Urothelium cell line (cell line): ENCODE measurements at regions not wholly inside any gene's neighbourhood (a gene's known extent, or its start where the extent isn't known, plus 50 kb on each side); places are given as distances from the start of the nearest gene placed in this dataset.

Experiments used
- DNase-seq: peaks from one replicate; pipeline ENCODE4 v3.0.0; 2011; ENCODE audit warnings: low spot score, mixed read lengths
- FAIRE-seq: peaks from 2 replicates; lab custom pipeline; 2011; peaks lifted over from hg19 to GRCh38; lab: Jason Lieb, UNC

GRCh38 chr4:85244638-85245037, 230.3 kb upstream of the ARHGAP24 start:
- no peak for FAIRE-seq
- DNase-seq: no peak

DNA sequence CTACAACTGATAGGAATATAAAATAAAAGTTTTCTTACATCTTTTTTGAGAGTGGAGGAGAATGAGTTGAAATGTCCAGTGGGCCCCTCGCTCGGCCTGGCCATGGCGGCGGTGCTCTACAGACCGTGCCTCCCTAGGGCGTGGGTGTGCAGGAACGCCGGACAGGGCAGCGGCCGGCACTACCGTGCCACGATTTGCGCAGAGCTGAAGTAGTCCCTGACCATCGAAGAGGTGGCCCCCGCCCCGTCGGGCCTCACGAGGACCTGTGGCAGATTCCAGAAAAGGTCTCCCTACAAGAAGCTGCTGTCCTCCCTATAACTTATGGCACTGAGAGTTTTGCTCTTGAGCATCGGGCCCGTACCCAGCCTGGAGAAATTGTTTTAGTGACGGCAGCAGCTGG, 228.9 kb upstream of the ARHGAP24 start:
- FAIRE-seq: no peak
- no peak for DNase-seq

DNA sequence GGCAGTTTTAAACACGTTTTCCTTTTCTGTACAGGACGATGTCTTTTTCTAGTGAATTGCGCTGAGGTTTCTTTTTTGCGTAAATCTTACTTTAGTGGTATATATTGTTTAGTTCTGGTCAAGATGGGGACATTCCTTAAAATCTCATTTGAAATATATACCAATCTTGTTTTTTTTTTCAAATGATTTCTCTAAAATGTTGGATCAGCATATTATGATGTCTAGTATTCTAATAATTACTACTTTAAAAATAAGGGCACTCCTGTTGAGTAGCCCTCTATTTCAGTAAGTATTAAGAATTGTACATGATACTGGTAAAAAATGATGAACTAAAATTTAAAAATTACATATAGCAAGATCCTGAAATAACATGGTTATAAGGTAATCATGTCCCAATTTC, 224.1 kb upstream of the ARHGAP24 start:
- DNase-seq: no peak
- no peak for FAIRE-seq

- no peak for DNase-seq
- FAIRE-seq: no peak
Observed at GRCh38 chr4:85257817-85258370, 217.1 kb upstream of the ARHGAP24 start.

DNA sequence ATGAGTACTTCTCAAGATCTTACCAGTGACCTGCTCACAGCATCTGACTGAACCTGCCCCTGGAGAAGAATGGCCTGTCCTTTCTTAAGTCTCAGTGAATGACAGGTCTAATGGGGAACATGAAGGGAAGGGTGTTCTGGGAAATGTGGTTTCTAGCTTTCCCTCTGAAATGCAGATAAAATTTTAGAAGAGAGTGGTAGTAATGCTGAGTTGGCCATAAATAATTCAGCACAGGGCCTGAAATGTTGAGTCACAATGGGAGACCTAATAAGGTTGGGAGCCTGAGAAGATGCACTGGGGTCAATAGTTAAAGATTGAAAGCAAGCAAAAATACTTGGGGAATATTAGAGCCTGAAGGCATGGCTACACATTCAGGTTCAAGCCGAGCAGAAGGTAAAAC, 214.9 kb upstream of the ARHGAP24 start:
- FAIRE-seq (no peak), DNase-seq (no peak)

GRCh38 chr4:85265234-85265633, 209.7 kb upstream of the ARHGAP24 start:
- FAIRE-seq (no peak), DNase-seq (no peak)

DNA sequence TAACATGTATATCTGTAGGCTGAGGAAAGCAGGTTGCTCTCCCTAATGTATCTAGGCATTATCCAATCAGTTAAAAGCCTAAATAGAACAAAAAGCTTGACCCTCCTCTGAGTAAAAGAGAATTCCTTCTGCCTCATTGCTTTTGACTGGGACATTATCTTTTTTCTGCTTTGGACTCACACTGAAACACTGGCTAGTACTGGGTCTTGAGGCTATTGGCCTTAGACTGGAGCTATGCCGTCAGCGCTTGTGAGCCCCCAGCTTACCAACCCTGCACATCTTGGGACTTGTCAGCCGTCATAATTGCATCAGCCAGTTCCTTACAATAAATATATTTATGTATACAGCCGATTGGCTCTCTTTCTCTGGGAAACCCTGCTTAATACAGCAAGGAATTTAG, 206.8 kb upstream of the ARHGAP24 start:
- DNase-seq (no peak), FAIRE-seq (no peak)

DNA sequence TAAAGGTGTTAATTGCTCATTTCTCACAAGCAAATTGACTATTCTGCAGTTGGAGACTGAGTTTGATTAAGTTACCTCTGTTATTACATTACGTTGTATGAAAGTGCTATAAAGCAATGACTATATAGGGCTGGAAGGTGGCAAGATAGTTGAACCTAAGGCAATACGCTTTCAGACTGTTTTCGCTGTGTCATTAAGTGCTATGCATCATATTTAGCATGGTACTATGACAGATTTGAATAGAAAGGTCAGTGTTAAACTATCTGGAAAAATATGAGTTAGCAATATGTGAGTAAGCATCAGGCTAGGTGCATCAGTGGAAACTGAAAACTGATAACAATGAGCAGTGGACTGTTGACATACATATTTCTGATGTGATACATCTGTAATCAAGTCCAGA, 206.0 kb upstream of the ARHGAP24 start:
- FAIRE-seq (no peak), DNase-seq (no peak)

DNA sequence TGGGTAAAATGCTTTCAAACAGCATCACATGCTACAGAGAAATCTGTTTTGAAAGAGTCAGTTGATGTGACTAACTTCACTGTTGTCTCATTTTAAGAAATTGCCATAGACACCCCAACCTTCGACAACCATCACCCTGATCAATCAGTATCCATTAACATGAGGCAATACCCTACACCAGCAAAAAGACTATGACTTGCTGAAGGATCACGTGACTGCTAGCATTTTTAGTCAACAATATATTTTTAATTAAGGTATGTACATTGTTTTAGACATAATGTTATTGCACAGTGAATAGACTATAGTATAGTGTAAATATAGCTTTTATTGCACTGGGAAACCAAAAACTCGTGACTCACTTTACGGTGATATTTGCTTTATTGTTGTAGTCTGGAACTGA, 200.0 kb upstream of the ARHGAP24 start:
- no peak for DNase-seq

GRCh38 chr4:85280963-85281362, 194.0 kb upstream of the ARHGAP24 start:
- DNase-seq: no peak
- no peak for FAIRE-seq

More for the DNA sequence above, 200.0 kb upstream of the ARHGAP24 start:
- no peak for FAIRE-seq

DNA sequence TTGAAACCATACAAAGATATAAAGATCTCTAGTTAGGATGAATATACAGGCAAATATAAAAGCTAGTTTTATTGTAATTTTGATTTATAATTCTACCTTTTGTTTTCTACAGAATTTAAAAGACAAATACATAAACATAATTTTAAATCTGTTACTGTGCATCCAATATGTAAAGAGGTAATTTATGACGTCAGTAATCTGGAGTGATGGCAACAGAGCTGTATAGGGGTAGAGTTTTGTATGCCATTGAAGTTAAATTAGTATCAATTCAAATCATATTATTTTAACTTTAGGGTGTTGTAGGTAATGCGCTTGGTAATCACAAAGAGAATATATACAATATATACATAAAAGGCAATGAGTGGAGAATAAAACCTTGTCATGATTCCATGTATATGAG, 183.7 kb upstream of the ARHGAP24 start:
- DNase-seq (no peak), FAIRE-seq (no peak)

DNA sequence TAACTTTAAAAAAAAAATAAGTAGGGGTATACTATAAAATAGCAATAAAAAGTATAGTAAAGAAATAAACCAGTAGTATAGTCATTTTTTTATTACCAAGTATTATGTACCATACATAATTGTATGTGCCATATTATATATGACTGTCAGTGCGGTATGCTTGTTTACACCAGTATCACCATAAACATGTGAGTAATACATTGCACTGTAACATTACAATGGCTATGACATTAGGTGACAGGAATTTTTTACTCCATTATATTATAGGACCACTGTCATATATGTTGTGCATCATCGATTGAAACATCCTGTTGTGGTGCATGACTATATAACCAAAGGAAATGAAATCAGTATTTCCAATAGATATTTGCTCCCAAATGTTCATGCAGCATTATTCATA, 176.9 kb upstream of the ARHGAP24 start:
- FAIRE-seq (no peak), DNase-seq (no peak)

GRCh38 chr4:85302193-85302736, 172.7 kb upstream of the ARHGAP24 start:
- no peak for FAIRE-seq
- no peak for DNase-seq

GRCh38 chr4:85302756-85303155, 172.2 kb upstream of the ARHGAP24 start:
- no peak for DNase-seq

GRCh38 chr4:85318415-85318814, 156.5 kb upstream of the ARHGAP24 start:
- FAIRE-seq (no peak), DNase-seq (no peak)

More at GRCh38 chr4:85302756-85303155, 172.2 kb upstream of the ARHGAP24 start:
- no peak for FAIRE-seq

GRCh38 chr4:85358831-85359230, 116.1 kb upstream of the ARHGAP24 start:
- FAIRE-seq (no peak), DNase-seq (no peak)

DNA sequence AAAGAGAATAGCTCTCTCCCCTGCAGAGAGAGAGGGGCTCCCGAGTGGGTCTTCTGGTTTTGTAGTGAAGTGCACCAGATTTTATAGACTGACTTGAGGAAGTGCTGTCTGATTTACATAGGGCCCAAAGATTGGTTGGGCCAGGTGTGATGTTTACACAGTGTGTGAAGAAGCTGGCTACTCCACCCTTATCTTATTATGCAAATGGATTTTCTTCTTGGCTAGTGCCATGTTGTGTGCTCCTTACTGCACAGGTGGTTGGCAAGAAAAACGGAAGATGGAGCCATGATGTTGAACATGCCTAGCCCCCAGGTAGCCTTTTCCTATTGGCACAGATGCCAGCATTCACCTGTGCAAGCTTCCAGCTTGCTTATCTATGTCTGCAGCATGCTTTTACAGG, 112.4 kb upstream of the ARHGAP24 start:
- FAIRE-seq (no peak), DNase-seq (no peak)

DNA sequence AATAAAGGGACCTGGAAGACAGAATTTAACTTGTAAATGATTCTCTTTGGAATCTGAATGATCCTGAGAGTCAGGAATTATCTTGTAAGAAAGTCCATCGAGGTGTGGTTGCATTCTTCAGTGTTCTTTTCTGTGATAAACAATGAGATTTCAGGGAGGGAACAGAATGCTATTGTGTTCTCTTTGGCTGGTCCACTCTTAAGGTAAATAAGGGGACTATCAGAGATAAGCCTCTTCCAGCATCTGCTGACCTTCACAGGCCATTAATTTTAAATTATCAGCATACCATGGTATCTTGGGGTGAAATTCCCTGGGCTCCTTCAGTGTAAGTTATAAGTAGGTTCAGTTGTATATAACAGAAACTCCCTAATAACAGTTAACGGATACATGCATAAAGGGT, 107.1 kb upstream of the ARHGAP24 start:
- FAIRE-seq (no peak), DNase-seq (no peak)

DNA sequence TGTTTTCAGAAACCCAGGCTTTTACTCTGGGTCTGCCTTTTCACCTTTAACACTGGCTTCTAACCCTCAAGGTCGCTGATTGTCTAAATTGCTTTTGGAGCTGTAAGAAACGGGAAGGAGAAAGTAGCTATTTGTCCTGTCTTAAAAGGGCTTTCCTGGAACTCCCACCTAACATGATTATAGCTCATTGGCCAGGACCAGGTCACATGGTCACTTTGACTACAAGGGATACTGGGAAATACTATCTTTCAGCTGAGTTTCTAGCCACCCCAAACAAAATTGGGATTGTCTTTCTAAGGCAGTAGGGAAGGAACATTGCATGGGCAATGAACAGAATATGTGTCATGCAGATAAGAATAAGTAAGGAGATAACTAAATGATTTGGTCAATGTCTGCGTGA, 106.7 kb upstream of the ARHGAP24 start:
- FAIRE-seq: no peak
- no peak for DNase-seq

DNA sequence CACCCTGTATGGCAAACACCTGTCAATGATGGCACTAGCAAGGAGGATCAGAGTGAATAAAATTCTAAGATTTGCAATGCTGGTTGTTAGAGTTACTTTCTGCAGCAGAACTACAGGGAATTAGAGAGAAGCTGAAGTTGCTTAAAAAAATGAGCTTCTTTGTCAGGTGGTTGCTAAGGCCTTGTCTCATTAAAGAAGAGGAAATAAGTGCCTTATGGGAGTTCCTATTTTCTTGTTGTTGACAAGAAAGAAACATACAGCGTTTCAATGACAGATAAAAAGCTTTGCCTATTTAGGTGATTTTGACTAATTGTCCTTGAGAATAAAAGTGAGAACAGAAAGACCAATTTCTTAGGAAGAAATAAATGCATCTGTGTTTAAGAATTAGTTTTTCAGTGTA, 106.0 kb upstream of the ARHGAP24 start:
- FAIRE-seq: no peak
- no peak for DNase-seq

- FAIRE-seq (no peak), DNase-seq (no peak)
Observed at GRCh38 chr4:85369703-85370380, 105.1 kb upstream of the ARHGAP24 start.

DNA sequence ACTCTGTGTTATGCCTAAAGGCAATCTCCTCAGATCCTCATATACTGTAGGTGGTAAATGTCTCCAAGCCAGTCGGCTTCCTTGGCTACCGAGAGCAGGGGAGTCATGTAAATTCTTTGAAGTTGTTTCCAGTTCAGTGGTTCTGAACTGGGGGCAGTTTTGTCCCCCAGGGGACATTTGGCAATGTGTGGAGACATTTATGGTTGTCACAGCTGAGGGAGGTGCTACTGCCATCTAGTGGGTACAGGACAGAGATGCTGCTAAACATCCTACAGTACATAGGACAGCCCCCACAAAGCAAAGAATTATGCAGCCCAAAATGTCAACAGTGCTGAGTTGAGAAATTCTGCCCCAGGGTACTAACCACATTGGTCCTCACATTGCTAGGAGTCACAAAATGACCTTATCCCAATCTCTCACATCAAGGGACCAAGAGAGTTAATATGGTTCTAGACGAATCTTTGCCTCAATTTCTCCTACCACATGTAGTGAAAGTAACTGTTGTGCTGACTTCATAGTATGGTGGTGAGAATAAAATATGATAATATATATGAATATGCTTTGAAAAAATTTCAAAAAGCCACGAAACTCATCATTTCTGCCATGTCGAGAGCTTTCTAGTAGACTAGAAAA, 104.4 kb upstream of the ARHGAP24 start:
- DNase-seq: peak; percentile 19
- FAIRE-seq: peak; percentile 95
